PC-3 (cell line): ENCODE measurements at regions not wholly inside any gene's neighbourhood (a gene's known extent, or its start where the extent isn't known, plus 50 kb on each side); places are given as distances from the start of the nearest gene placed in this dataset.
A peak's percentile ranks its signal among the peaks of the same experiment; 100 is the strongest.

Experiments
- ATAC-seq: fragments of 200-7000 bp; cut with Tn5 transposase; 2 replicates; pipeline ENCODE4 v1.9.1; 2020; ENCODE audit warnings: mild to moderate bottlenecking, moderate library complexity
- BruUV-seq: library from RNA; stranded (reverse); fragments of 400-500 nt; replicated peaks from 2 replicates; lab custom pipeline; 2021; lab: Mats Ljungman, UMichigan
- CTCF ChIA-PET: fragments of 300-600 bp; sonication (Branson Sonifier 250); formaldehyde crosslinking; loops from one replicate; lab custom pipeline; 2022; ENCODE audit warnings: antibody characterized with exemption; lab: Charles Lee
- POLR2A ChIA-PET: fragments of 300-600 bp; sonication (Branson Sonifier 250); formaldehyde crosslinking; loops from one replicate; lab custom pipeline; 2022; ENCODE audit warnings: antibody characterized with exemption; ENCODE audit not compliant: unreplicated experiment; lab: Charles Lee
- DNase-seq: peaks from one replicate; pipeline ENCODE4 v3.0.0-alpha.2; 2015
- H2AFZ ChIP-seq: fragments of 300-600 bp; sonication (generic); 2 replicates; pipeline ENCODE4 v1.6.0; 2016; ENCODE audit warnings: antibody characterized with exemption, low read length
- H3F3A ChIP-seq: fragments of 300-600 bp; sonication (generic); one replicate; pipeline ENCODE4 v1.6.0; 2017; ENCODE audit warnings: antibody characterized with exemption, low read length, control low read depth, mild to moderate bottlenecking; ENCODE audit not compliant: unreplicated experiment
- H3K27ac ChIP-seq: fragments of 300-600 bp; sonication (generic); 2 replicates; pipeline ENCODE4 v1.5.1; 2016; ENCODE audit warnings: mild to moderate bottlenecking, low read length
- H3K27me3 ChIP-seq: fragments of 300-600 bp; sonication (generic); 2 replicates; pipeline ENCODE4 v1.6.1; 2016; ENCODE audit warnings: low read length, mixed read lengths
- H3K36me3 ChIP-seq: fragments of 300-600 bp; sonication (generic); 2 replicates; pipeline ENCODE4 v1.6.1; 2016; ENCODE audit warnings: low read depth, mixed run types, low read length, mixed read lengths
- H3K4me1 ChIP-seq: fragments of 300-600 bp; sonication (generic); 2 replicates; pipeline ENCODE4 v1.5.1; 2016; ENCODE audit warnings: low read length; ENCODE audit not compliant: insufficient read depth
- H3K4me2 ChIP-seq: fragments of 300-600 bp; sonication (generic); 2 replicates; pipeline ENCODE4 v1.6.0; 2016; ENCODE audit warnings: low read length
- H3K4me3 ChIP-seq: fragments of 300-600 bp; sonication (generic); 2 replicates; pipeline ENCODE4 v1.5.1; 2016; ENCODE audit warnings: mild to moderate bottlenecking, low read length, mixed read lengths
- H3K79me2 ChIP-seq: fragments of 300-600 bp; sonication (generic); 2 replicates; pipeline ENCODE4 v1.6.1; 2017; ENCODE audit warnings: low read length, mixed read lengths
- H3K9ac ChIP-seq: fragments of 300-600 bp; sonication (generic); 2 replicates; pipeline ENCODE4 v1.6.0; 2016; ENCODE audit warnings: mild to moderate bottlenecking, low read length
- H3K9me2 ChIP-seq: fragments of 300-600 bp; sonication (generic); replicated peaks from 2 replicates; pipeline ENCODE4 v1.6.1; 2016; ENCODE audit warnings: mixed run types, low read length, mixed read lengths
- H3K9me3 ChIP-seq: fragments of 300-600 bp; sonication (generic); 2 replicates; pipeline ENCODE4 v1.6.1; 2016; ENCODE audit warnings: low read length, mixed read lengths
- H4K20me1 ChIP-seq: fragments of 300-600 bp; sonication (generic); 2 replicates; pipeline ENCODE4 v1.6.1; 2016; ENCODE audit warnings: low read length, mixed read lengths
- EZH2 ChIP-seq: fragments of 300-600 bp; sonication (generic); IDR thresholded peaks from one replicate; pipeline ENCODE4 v1.6.1; 2017; ENCODE audit warnings: antibody characterized with exemption, mild to moderate bottlenecking, low read length; ENCODE audit not compliant: unreplicated experiment
- EZH2phosphoT487 ChIP-seq: fragments of 300-600 bp; sonication (generic); IDR thresholded peaks from 2 replicates; pipeline ENCODE4 v1.6.1; 2018; ENCODE audit warnings: mild to moderate bottlenecking, antibody characterized with exemption, low read length, borderline replicate concordance
- intact Hi-C: fragments of 100-400 bp; cut with micrococcal nuclease; formaldehyde crosslinking; loops from 2 replicates; pipeline ENCODE4 v1.9.0; 2023
- TF ChIP-seq, protein P1 (sequence below): fragments of 300-600 bp; sonication (generic); conservative IDR thresholded peaks from 2 replicates; pipeline ENCODE4 v1.5.1; 2017; ENCODE audit warnings: antibody characterized with exemption, low read depth, mild to moderate bottlenecking, low read length

DNA sequence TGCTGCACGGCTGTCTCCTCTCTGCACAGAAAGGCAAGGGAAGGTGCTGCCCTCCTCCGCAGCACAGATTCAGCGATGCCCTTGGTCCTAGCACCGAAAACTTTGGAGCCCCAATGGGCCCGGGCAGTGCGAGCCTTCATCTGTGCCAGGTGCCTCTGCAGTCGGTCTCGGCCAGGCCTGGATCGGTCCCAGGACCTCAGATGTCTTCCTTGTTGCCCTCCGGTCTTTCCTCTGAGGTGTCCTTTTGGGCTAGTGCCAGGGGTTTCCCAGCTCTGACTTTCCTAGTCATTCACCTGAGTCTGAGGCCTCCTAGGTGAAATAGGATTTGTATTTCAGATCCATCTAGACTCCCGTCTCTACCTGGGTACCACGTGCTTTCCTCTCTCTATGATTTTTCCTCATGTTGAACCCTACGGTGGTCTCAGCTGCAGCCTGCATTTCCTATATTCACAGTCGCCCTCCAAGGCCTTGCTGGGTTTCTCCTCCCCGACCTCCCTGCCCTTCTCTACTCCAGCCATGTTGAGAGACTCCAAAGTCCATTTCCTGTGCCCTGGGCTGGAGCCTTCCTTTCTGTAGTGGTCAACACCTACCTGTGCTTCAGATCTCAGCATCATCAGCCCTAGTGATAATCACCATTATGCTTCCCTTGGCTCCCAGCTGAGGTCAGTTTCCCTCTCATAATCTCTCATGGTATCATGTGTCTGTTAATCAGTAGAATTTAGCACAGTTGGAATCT is 92.0 kb upstream of the PRSS58 start:
- DNase-seq: peak; percentile 91
- TF ChIP-seq EZH2phosphoT487 (no peak), EZH2 (no peak)
- TF ChIP-seq, protein P1, sequence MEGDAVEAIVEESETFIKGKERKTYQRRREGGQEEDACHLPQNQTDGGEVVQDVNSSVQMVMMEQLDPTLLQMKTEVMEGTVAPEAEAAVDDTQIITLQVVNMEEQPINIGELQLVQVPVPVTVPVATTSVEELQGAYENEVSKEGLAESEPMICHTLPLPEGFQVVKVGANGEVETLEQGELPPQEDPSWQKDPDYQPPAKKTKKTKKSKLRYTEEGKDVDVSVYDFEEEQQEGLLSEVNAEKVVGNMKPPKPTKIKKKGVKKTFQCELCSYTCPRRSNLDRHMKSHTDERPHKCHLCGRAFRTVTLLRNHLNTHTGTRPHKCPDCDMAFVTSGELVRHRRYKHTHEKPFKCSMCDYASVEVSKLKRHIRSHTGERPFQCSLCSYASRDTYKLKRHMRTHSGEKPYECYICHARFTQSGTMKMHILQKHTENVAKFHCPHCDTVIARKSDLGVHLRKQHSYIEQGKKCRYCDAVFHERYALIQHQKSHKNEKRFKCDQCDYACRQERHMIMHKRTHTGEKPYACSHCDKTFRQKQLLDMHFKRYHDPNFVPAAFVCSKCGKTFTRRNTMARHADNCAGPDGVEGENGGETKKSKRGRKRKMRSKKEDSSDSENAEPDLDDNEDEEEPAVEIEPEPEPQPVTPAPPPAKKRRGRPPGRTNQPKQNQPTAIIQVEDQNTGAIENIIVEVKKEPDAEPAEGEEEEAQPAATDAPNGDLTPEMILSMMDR: no peak
- no peaks in the 10 kb centered on the region for H3K9me2 ChIP-seq
- CTCF ChIA-PET: no interaction called here
- H3K27ac ChIP-seq: no peak overlapping the region
- peak overlapping the region; percentile 37; the same call in 1 of the 2 replicates for H3K4me2 ChIP-seq
- BruUV-seq: no TSS peak
- H3K36me3 ChIP-seq: no peaks in the 10 kb centered on the region
- peak; percentile 62 for ATAC-seq
- POLR2A ChIA-PET: no interaction called here
- H4K20me1 ChIP-seq: no peaks in the 10 kb centered on the region
- peaks cover 11% of the 10 kb centered on the region for H3K4me1 ChIP-seq
- no peaks in the 10 kb centered on the region for H3K9me3 ChIP-seq
- no peaks in the 10 kb centered on the region for H3K79me2 ChIP-seq
- no peak overlapping the region for H3K9ac ChIP-seq
- no peaks in the 10 kb centered on the region for H3F3A ChIP-seq
- intact Hi-C loops: no loop called here
- H2AFZ ChIP-seq: peak overlapping the region; percentile 64
- peaks cover 54% of the 10 kb centered on the region for H3K27me3 ChIP-seq
- H3K4me3 ChIP-seq: no peak overlapping the region

DNA sequence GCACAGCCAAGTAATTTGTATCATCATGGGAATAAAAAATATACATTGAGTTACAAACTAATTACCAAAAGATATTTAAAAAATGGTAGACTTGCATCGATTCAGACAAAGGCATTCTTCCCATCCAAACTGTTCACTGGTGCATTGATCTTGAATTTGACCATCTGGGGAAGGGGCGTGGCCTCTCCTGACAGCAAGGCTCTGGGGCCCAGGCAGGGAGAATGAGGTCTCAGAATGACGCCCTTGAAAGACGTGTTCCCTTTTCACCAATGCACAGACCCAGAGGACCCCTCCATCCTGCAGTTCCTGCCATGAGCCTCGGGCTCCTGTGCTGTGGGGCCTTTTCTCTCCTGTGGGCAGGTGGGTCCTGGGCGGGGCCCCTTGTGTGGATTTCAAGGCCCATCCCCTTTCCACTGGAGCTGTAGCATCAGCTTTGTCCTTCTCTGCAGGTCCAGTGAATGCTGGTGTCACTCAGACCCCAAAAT is 91.1 kb upstream of the PRSS58 start:
- intact Hi-C loops: no loop called here
- H3K9ac ChIP-seq: no peak overlapping the region
- H3K27me3 ChIP-seq: peaks cover 63% of the 10 kb centered on the region
- no peaks in the 10 kb centered on the region for H3K79me2 ChIP-seq
- H3K9me2 ChIP-seq: no peaks in the 10 kb centered on the region
- peaks cover 10% of the 10 kb centered on the region for H3K4me1 ChIP-seq
- H4K20me1 ChIP-seq: no peaks in the 10 kb centered on the region
- TF ChIP-seq, protein P1: no peak
- TF ChIP-seq EZH2 (no peak), EZH2phosphoT487 (no peak)
- DNase-seq (no peak), ATAC-seq (no peak)
- POLR2A ChIA-PET: no interaction called here
- BruUV-seq: no TSS peak
- no peaks in the 10 kb centered on the region for H3F3A ChIP-seq
- H3K27ac ChIP-seq: no peak overlapping the region
- H3K9me3 ChIP-seq: no peaks in the 10 kb centered on the region
- H3K36me3 ChIP-seq: no peaks in the 10 kb centered on the region
- H2AFZ ChIP-seq: peak overlapping the region; percentile 64; the same call in 1 of the 2 replicates
- CTCF ChIA-PET: interaction anchor here (0.7 kb wide), 1 partner anchor 71 kb away, joined by 3 read pairs; no protein-coding TSS in a partner anchor
- H3K4me2 ChIP-seq: no peak overlapping the region
- H3K4me3 ChIP-seq: no peak overlapping the region

DNA sequence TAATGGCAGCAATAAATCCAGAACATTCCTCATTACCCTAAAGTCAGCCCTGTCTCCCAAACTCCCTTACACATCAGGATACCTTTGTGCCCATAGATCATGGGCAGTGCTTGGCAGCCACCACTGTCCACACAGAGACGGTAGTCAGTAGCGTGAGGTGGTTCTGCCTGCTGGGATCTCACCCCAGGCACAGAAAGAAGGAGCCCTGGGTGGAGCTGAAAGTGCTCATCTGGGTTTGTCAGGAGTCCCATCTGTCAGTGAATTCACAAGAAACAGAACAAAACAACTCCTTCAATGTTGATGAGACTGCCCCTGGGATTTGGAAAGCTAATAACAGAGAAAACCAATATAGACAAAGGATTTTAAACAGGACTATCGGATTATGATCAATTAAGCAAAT is 90.2 kb upstream of the PRSS58 start:
- Histone ChIP-seq H3K4me3 (no peak overlapping the region), H3K27ac (no peak overlapping the region), H3K4me2 (no peak overlapping the region), H4K20me1 (no peaks in the 10 kb centered on the region), H3K27me3 (peaks cover 71% of the 10 kb centered on the region), H3K9ac (no peak overlapping the region), H3F3A (no peaks in the 10 kb centered on the region), H3K9me3 (no peaks in the 10 kb centered on the region), H3K4me1 (peaks cover 10% of the 10 kb centered on the region), H3K9me2 (no peaks in the 10 kb centered on the region), H3K36me3 (no peaks in the 10 kb centered on the region), H3K79me2 (no peaks in the 10 kb centered on the region), H2AFZ (no peak overlapping the region)
- ATAC-seq (no peak), DNase-seq (no peak)
- intact Hi-C loops: no loop called here
- ChIA-PET POLR2A (no interaction called here), CTCF (no interaction called here)
- TF ChIP-seq, protein P1: no peak
- TF ChIP-seq EZH2phosphoT487: no peak
- BruUV-seq: no TSS peak
